ENCODE measurements at regions not wholly inside any gene's neighbourhood (a gene's known extent, or its start where the extent isn't known, plus 50 kb on each side); places are given as distances from the start of the nearest gene placed in this dataset.

- Histone ChIP-seq H3K4me1 (peaks cover 0 to 13% (median 12%) of the 10 kb centered on the region in 4 donors), H3K27me3 (no peaks in the 10 kb centered on the region), H3K9me3 (peaks cover 0 to 2% (median 0%) of the 10 kb centered on the region in 4 donors), H3K27ac (no peak overlapping the region), H3K4me3 (no peak overlapping the region), H3K36me3 (no peaks in the 10 kb centered on the region)
- no peak for DNase-seq
- 94 to 95% methylated on average over 68 of the region's 68 CpGs for WGBS, 2 donors
- intact Hi-C loops (cut with DNase I), result no loop called here
- TF ChIP-seq POLR2A (IDR thresholded peaks at IDR 0.05) (no peak), POLR2AphosphoS5 (IDR thresholded peaks at IDR 0.05) (no peak), EP300 (IDR thresholded peaks at IDR 0.05) (no peak), CTCF (IDR thresholded peaks at IDR 0.05) (no peak)
Measured at GRCh38 chr6:168825226-168826077, 384.5 kb downstream of the SMOC2 start.

GRCh38 chr6:168823397-168824212 is 382.6 kb downstream of the SMOC2 start:
- Histone ChIP-seq H3K4me3 (no peak overlapping the region), H3K27ac (no peak overlapping the region), H3K4me1 (peaks cover 0 to 13% (median 12%) of the 10 kb centered on the region in 4 donors), H3K27me3 (no peaks in the 10 kb centered on the region), H3K9me3 (peaks cover 0 to 2% (median 0%) of the 10 kb centered on the region in 4 donors), H3K36me3 (no peaks in the 10 kb centered on the region)
- no peak for DNase-seq
- intact Hi-C loops (cut with DNase I), result no loop called here
- TF ChIP-seq EP300 (IDR thresholded peaks at IDR 0.05) (no peak), CTCF (IDR thresholded peaks at IDR 0.05) (no peak), POLR2A (IDR thresholded peaks at IDR 0.05) (no peak), POLR2AphosphoS5 (IDR thresholded peaks at IDR 0.05) (no peak)
- 63 to 81% methylated on average over 12 of the region's 12 CpGs for WGBS, 2 donors

DNA sequence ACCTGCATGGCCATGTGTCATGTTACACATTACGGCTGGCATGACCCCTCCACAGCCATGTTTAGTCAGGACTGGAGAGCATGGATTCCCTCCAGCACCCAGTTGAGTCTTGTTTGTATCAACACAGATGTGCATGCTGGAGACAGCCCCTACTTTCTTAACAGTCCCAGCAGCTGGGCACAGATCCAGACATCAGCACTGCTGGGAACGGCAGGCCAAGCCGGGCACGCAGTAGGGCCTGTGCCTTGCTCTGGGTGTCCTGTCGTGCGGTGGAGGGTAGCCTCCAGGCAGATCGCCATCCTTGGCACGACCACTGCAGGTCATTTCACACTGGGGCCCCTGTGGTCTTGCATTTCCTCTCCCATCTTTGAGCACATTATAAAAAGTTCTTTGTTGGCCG is 381.4 kb downstream of the SMOC2 start:
- Histone ChIP-seq H3K4me3 (no peak overlapping the region), H3K9me3 (peaks cover 0 to 3% (median 1%) of the 10 kb centered on the region in 4 donors), H3K27me3 (no peaks in the 10 kb centered on the region), H3K36me3 (no peaks in the 10 kb centered on the region), H3K4me1 (peaks cover 0 to 10% (median 9%) of the 10 kb centered on the region in 4 donors), H3K27ac (no peak overlapping the region)
- intact Hi-C loops (cut with DNase I), result no loop called here
- no peak for DNase-seq
- TF ChIP-seq POLR2A (IDR thresholded peaks at IDR 0.05) (no peak), CTCF (IDR thresholded peaks at IDR 0.05) (no peak), EP300 (IDR thresholded peaks at IDR 0.05) (no peak), POLR2AphosphoS5 (IDR thresholded peaks at IDR 0.05) (no peak)
- WGBS, 2 donors, result 79 to 81% methylated on average over 9 of the region's 9 CpGs

DNA sequence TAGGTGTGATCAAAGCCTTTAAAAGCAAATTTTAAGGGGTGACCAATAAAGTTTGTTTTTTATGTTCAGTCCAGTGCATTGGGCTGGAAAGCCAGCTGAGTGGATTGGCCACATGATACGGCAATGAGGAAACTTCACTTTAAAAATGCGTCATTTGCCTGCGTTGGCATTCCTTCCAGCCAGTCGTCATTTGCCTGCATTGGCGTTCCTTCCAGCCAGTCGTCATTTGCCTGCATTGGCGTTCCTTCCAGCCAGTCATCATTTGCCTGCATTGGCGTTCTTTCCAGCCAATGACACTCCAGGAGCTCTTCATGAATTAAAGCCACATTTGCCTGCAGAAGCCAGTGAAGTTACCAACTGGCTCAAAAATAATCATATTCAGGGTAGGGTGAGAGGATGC is 378.6 kb downstream of the SMOC2 start:
- Histone ChIP-seq H3K9me3 (peaks cover 0 to 4% (median 0%) of the 10 kb centered on the region in 4 donors), H3K27me3 (no peaks in the 10 kb centered on the region), H3K4me1 (no peaks in the 10 kb centered on the region), H3K4me3 (no peak overlapping the region), H3K36me3 (no peaks in the 10 kb centered on the region), H3K27ac (no peak overlapping the region)
- no peak for DNase-seq
- intact Hi-C loops (cut with DNase I), result no loop called here
- TF ChIP-seq POLR2A (IDR thresholded peaks at IDR 0.05) (no peak), CTCF (IDR thresholded peaks at IDR 0.05) (no peak), EP300 (IDR thresholded peaks at IDR 0.05) (no peak), POLR2AphosphoS5 (IDR thresholded peaks at IDR 0.05) (no peak)
- WGBS, 2 donors, result 80 to 87% methylated on average over 8 of the region's 8 CpGs
